ENCODE measurements at regions not wholly inside any gene's neighbourhood (a gene's known extent, or its start where the extent isn't known, plus 50 kb on each side); places are given as distances from the start of the nearest gene placed in this dataset.

DNA sequence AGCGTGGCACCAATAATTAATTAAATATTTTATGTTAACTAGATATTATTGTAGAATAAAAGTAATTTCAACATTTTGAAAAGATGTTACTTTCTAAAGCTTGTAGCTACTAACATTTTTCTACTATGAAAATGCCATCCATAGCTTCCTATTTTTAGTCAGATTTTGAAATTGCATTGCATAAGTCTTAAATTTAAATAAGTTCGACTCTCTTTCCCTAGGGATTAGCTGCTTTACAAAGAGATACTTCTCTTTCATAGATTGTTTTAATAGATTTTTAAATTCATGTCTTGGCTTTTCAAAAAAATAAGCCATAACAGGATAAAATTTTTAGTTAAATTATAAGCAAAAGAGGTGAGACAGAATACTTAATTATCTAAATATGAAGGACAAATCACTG, 1279.6 kb downstream of the KCNT2 start:
- no peak for ATAC-seq
- H3K36me3 ChIP-seq: no peaks in the 10 kb centered on the region
- no peak for DNase-seq

GRCh38 chr1:195328102-195328501, 1280.1 kb downstream of the KCNT2 start:
- no peaks in the 10 kb centered on the region for H3K36me3 ChIP-seq
- no peaks in the 10 kb centered on the region for H3K9me3 ChIP-seq
- H3K4me3 ChIP-seq: no peak overlapping the region
- DNase-seq: no peak
- no peaks in the 10 kb centered on the region for H3K4me1 ChIP-seq
- ATAC-seq: no peak
- 39 to 53% (median 52%) methylated on average over 2 of the region's 2 CpGs for WGBS, 4 donors
- TF ChIP-seq CTCF (IDR thresholded peaks at IDR 0.05): no peak
- intact Hi-C loops (cut with DNase I): no loop called here
- no peak overlapping the region for H3K27ac ChIP-seq
- H3K27me3 ChIP-seq: no peaks in the 10 kb centered on the region

More for the DNA sequence above, 1279.6 kb downstream of the KCNT2 start:
- H3K4me3 ChIP-seq: no peak overlapping the region
- TF ChIP-seq POLR2A (IDR thresholded peaks at IDR 0.05) (no peak), CTCF (IDR thresholded peaks at IDR 0.05) (no peak)
- H3K4me1 ChIP-seq: no peaks in the 10 kb centered on the region
- no peaks in the 10 kb centered on the region for H3K9me3 ChIP-seq
- intact Hi-C loops (cut with DNase I): no loop called here
- no peak overlapping the region for H3K27ac ChIP-seq
- 65 to 72% (median 68%) methylated on average over 2 of the region's 2 CpGs for WGBS, 4 donors
- H3K27me3 ChIP-seq: no peaks in the 10 kb centered on the region

DNA sequence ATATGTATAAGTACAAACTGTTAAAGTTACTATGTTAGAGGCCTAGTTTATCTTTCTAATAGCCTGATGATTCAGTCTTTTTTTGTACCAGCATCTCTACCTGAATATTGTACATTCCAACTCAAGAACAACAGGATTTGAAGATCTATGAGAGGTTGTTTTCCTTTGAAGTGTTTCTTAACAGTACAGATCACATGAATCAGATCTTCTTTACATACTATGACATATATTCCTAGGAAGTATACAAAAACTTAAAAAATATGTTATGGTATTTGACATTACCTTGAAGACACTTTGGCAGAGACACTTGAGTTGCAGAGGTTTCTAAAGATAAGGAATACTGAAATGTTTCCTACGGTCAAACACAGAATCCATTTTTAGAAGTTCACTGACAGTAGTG, 1280.9 kb downstream of the KCNT2 start:
- no peaks in the 10 kb centered on the region for H3K36me3 ChIP-seq
- intact Hi-C loops (cut with DNase I): no loop called here
- 19 to 24% (median 24%) methylated on average over 1 of the region's 1 CpG for WGBS, 4 donors
- TF ChIP-seq POLR2A (IDR thresholded peaks at IDR 0.05) (no peak), CTCF (IDR thresholded peaks at IDR 0.05) (no peak)
- ATAC-seq: no peak
- no peak overlapping the region for H3K27ac ChIP-seq
- DNase-seq: no peak
- no peaks in the 10 kb centered on the region for H3K9me3 ChIP-seq
- H3K27me3 ChIP-seq: no peaks in the 10 kb centered on the region
- no peaks in the 10 kb centered on the region for H3K4me1 ChIP-seq
- no peak overlapping the region for H3K4me3 ChIP-seq

GRCh38 chr1:195326325-195326724, 1281.9 kb downstream of the KCNT2 start:
- DNase-seq (no peak), ATAC-seq (no peak)
- Histone ChIP-seq H3K4me1 (no peaks in the 10 kb centered on the region), H3K27ac (no peak overlapping the region), H3K36me3 (no peaks in the 10 kb centered on the region), H3K27me3 (no peaks in the 10 kb centered on the region), H3K9me3 (no peaks in the 10 kb centered on the region), H3K4me3 (no peak overlapping the region)
- TF ChIP-seq POLR2A (IDR thresholded peaks at IDR 0.05): no peak
- no peak for TF ChIP-seq CTCF (IDR thresholded peaks at IDR 0.05)
- 41 to 67% (median 53%) methylated on average over 1 of the region's 1 CpG for WGBS, 4 donors
- intact Hi-C loops (cut with DNase I): no loop called here

Measured in heart left ventricle (tissue), 16 donors.